Thyroid gland (tissue), 4 donors: ENCODE measurements at regions not wholly inside any gene's neighbourhood (a gene's known extent, or its start where the extent isn't known, plus 50 kb on each side); places are given as distances from the start of the nearest gene placed in this dataset.
"Not testable (repeated sequence)": the region's sequence is repeated elsewhere in the genome, so short reads cannot be mapped to it uniquely, and the experiment has no call there.

ENCODE experiments used
- DNase-seq, 2 donors: peaks; one replicate each; pipeline ENCODE4 v3.0.0-alpha.2; 2019
- H3K27ac ChIP-seq, 3 donors: fragments of 200-600 bp; sonication (generic); 1 replicate in 2 of 3; 2 replicates in 1 of 3; pipeline ENCODE4 v1.5.1; 2016 to 2019; ENCODE audit warnings: mild to moderate bottlenecking in 1 of 3, moderate library complexity in 1 of 3
- H3K27me3 ChIP-seq: fragments of 200-600 bp; sonication (generic); one replicate; pipeline ENCODE4 v1.5.1; 2019
- H3K36me3 ChIP-seq, 2 donors: fragments of 200-600 bp; sonication (generic); one replicate each; pipeline ENCODE4 v1.5.1; 2016 to 2019
- H3K4me1 ChIP-seq, 2 donors: fragments of 200-600 bp; sonication (generic); one replicate each; pipeline ENCODE4 v1.5.1; 2017 to 2019
- H3K4me3 ChIP-seq, 3 donors: fragments of 200-600 bp; sonication (generic); replicated peaks in 1 of 3; 1 replicate in 2 of 3; 2 replicates in 1 of 3; pipeline ENCODE4 v1.5.1; 2016; ENCODE audit warnings: mild to moderate bottlenecking in 1 of 3
- H3K9me3 ChIP-seq: fragments of 200-600 bp; sonication (generic); one replicate; pipeline ENCODE4 v1.5.1; 2017
- CTCF ChIP-seq, 6 experiments: fragments of 200-600 bp in 3 of 6; fragments of 450-650 bp in 3 of 6; sonication (generic) in 3 of 6; IDR thresholded peaks; one replicate each; pipeline ENCODE4 v1.5.1; 2016 to 2019; ENCODE audit warnings: antibody characterized with exemption in 6 of 6, mild to moderate bottlenecking in 2 of 6, inconsistent platforms in 1 of 6, moderate library complexity in 1 of 6
- POLR2A ChIP-seq, 2 donors: fragments of 450-650 bp; IDR thresholded peaks; one replicate each; pipeline ENCODE4 v1.6.1; 2017; ENCODE audit warnings: antibody characterized with exemption in 2 of 2, mild to moderate bottlenecking in 2 of 2, moderate library complexity in 1 of 2
- WGBS, 2 donors: methylation state at CpG; one replicate each; pipeline ENCODE4 v1.1.5; 2017; 5-methylcytosine and 5-hydroxymethylcytosine counted together
- intact Hi-C: fragments of 100-400 bp; cut with DNase I; formaldehyde crosslinking; loops from one replicate; pipeline ENCODE4 v1.15.1; 2023

GRCh38 chr3:11908981-11909698 is 62.5 kb upstream of the TAMM41 start:
- no peaks in the 10 kb centered on the region for H3K4me1 ChIP-seq
- H3K4me3 ChIP-seq: no peak overlapping the region
- no peaks in the 10 kb centered on the region for H3K9me3 ChIP-seq
- WGBS, 2 donors: 80 to 83% methylated on average over 20 to 21 of the region's 22 CpGs
- no peaks in the 10 kb centered on the region for H3K27me3 ChIP-seq
- H3K36me3 ChIP-seq: no peaks in the 10 kb centered on the region
- no peak overlapping the region for H3K27ac ChIP-seq
- no peak for DNase-seq
- intact Hi-C loops: no loop called here
- TF ChIP-seq CTCF (IDR thresholded peaks at IDR 0.05) (no peak), POLR2A (IDR thresholded peaks at IDR 0.05) (no peak)

GRCh38 chr3:11909726-11910125 is 63.0 kb upstream of the TAMM41 start:
- TF ChIP-seq POLR2A (IDR thresholded peaks at IDR 0.05) (no peak), CTCF (IDR thresholded peaks at IDR 0.05) (no peak)
- no peak for DNase-seq
- intact Hi-C loops: no loop called here
- Histone ChIP-seq H3K27me3 (no peaks in the 10 kb centered on the region), H3K27ac (no peak overlapping the region), H3K9me3 (no peaks in the 10 kb centered on the region), H3K4me3 (no peak overlapping the region), H3K36me3 (no peaks in the 10 kb centered on the region), H3K4me1 (no peaks in the 10 kb centered on the region)
- WGBS, 2 donors: 90 to 92% methylated on average over 3 to 4 of the region's 4 CpGs

- H3K27me3 ChIP-seq, DNase-seq, H3K4me3 ChIP-seq, H3K27ac ChIP-seq, intact Hi-C loops, H3K4me1 ChIP-seq, H3K9me3 ChIP-seq, H3K36me3 ChIP-seq: not testable (repeated sequence)
- WGBS, 2 donors: 79 to 95% methylated on average over 4 to 5 of the region's 5 CpGs
Measured at GRCh38 chr3:11910216-11910930, 63.7 kb upstream of the TAMM41 start.

- no peaks in the 10 kb centered on the region for H3K4me1 ChIP-seq
- TF ChIP-seq POLR2A (IDR thresholded peaks at IDR 0.05) (no peak), CTCF (IDR thresholded peaks at IDR 0.05) (no peak)
- no peaks in the 10 kb centered on the region for H3K9me3 ChIP-seq
- no peak overlapping the region for H3K4me3 ChIP-seq
- H3K27ac ChIP-seq: no peak overlapping the region
- no peaks in the 10 kb centered on the region for H3K27me3 ChIP-seq
- H3K36me3 ChIP-seq: no peaks in the 10 kb centered on the region
- intact Hi-C loops: no loop called here
- no peak for DNase-seq
- 81 to 88% methylated on average over 8 to 18 of the region's 20 CpGs for WGBS, 2 donors
Measured at GRCh38 chr3:11910971-11911531, 64.4 kb upstream of the TAMM41 start.

GRCh38 chr3:11911887-11912286 is 65.2 kb upstream of the TAMM41 start:
- H3K9me3 ChIP-seq, DNase-seq, H3K4me3 ChIP-seq, intact Hi-C loops, H3K27me3 ChIP-seq, H3K4me1 ChIP-seq, H3K27ac ChIP-seq, H3K36me3 ChIP-seq: not testable (repeated sequence)
- 76 to 88% methylated on average over 5 to 8 of the region's 10 CpGs for WGBS, 2 donors

- H3K36me3 ChIP-seq: no peaks in the 10 kb centered on the region
- intact Hi-C loops: no loop called here
- no peaks in the 10 kb centered on the region for H3K27me3 ChIP-seq
- no peak for DNase-seq
- no peak overlapping the region for H3K4me3 ChIP-seq
- 85 to 89% methylated on average over 14 of the region's 14 CpGs for WGBS, 2 donors
- no peaks in the 10 kb centered on the region for H3K9me3 ChIP-seq
- no peaks in the 10 kb centered on the region for H3K4me1 ChIP-seq
- TF ChIP-seq POLR2A (IDR thresholded peaks at IDR 0.05) (no peak), CTCF (IDR thresholded peaks at IDR 0.05) (no peak)
- H3K27ac ChIP-seq: no peak overlapping the region
Measured at GRCh38 chr3:11913316-11913715, 66.6 kb upstream of the TAMM41 start.
